Osteoblast (primary cell): ENCODE measurements at regions not wholly inside any gene's neighbourhood (a gene's known extent, or its start where the extent isn't known, plus 50 kb on each side); places are given as distances from the start of the nearest gene placed in this dataset.
"Not testable (repeated sequence)": the region's sequence is repeated elsewhere in the genome, so short reads cannot be mapped to it uniquely, and the experiment has no call there.

ENCODE experiments used
- DNase-seq: peaks from one replicate; pipeline ENCODE4 v3.0.0; 2011; ENCODE audit warnings: low spot score, mixed read lengths; ENCODE audit not compliant: insufficient read length; ENCODE audit errors: missing footprints
- H2AFZ ChIP-seq: 2 replicates; pipeline ENCODE4 v1.6.0; 2011; ENCODE audit warnings: mild to moderate bottlenecking, low read length
- H3K27ac ChIP-seq: 2 replicates; pipeline ENCODE4 v1.5.1; 2011; ENCODE audit warnings: mild to moderate bottlenecking, low read depth, low read length, moderate library complexity
- H3K27me3 ChIP-seq: 2 replicates; pipeline ENCODE4 v1.6.0; 2012; ENCODE audit warnings: mild to moderate bottlenecking, control low read depth, inconsistent platforms, low read length, moderate library complexity; ENCODE audit not compliant: insufficient read depth
- H3K36me3 ChIP-seq: 2 replicates; pipeline ENCODE4 v1.5.1; 2011; ENCODE audit warnings: mild to moderate bottlenecking, low read length, control low read depth, moderate library complexity; ENCODE audit not compliant: insufficient read depth
- H3K4me1 ChIP-seq: 2 replicates; pipeline ENCODE4 v1.5.1; 2011; ENCODE audit warnings: mild to moderate bottlenecking, low read length, control low read depth, moderate library complexity; ENCODE audit not compliant: insufficient read depth
- H3K4me2 ChIP-seq: 2 replicates; pipeline ENCODE4 v1.6.0; 2011; ENCODE audit warnings: mild to moderate bottlenecking, low read length; ENCODE audit not compliant: insufficient read depth
- H3K4me3 ChIP-seq: fragments of 200-600 bp; sonication (generic); 3 replicates; pipeline ENCODE4 v1.5.1; 2012; ENCODE audit warnings: mild to moderate bottlenecking, low read length, inconsistent platforms; ENCODE audit not compliant: insufficient read depth
- H3K79me2 ChIP-seq: 2 replicates; pipeline ENCODE4 v1.6.0; 2012; ENCODE audit warnings: mild to moderate bottlenecking, low read length, control low read depth, inconsistent platforms; ENCODE audit not compliant: insufficient read depth
- H3K9me3 ChIP-seq: 2 replicates; pipeline ENCODE4 v1.5.1; 2011; ENCODE audit warnings: low read depth, low read length, control low read depth
- H4K20me1 ChIP-seq: 2 replicates; pipeline ENCODE4 v1.6.0; 2012; ENCODE audit warnings: mild to moderate bottlenecking, low read length, control low read depth; ENCODE audit not compliant: insufficient read depth
- TF ChIP-seq, protein P1 (sequence below): IDR thresholded peaks from 2 replicates; pipeline ENCODE4 v1.5.1; 2011; ENCODE audit warnings: mild to moderate bottlenecking, low read depth, low read length, moderate library complexity; ENCODE audit errors: extremely low read depth

DNA sequence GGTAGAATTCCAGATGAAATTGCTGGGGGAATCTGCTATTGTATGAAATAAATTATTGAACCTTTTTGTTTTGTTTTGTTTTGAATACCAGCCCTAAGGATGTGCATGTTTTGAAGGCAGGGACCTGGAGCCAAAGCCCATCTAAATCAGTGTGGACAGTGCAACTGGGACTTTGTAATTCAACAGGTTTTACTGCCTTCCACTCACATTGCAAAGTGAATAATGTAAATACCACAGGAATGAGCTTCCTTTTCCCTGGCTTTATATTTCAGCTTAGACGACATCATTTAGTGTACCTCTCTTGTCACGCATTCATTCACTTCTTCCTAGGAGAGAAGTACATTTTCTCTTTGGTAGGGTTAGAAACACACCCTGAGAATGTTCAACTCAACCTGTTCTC is 795.0 kb downstream of the CENPC start:
- H3K36me3 ChIP-seq = no peaks in the 10 kb centered on the region
- H3K4me1 ChIP-seq = no peaks in the 10 kb centered on the region
- H4K20me1 ChIP-seq = no peaks in the 10 kb centered on the region
- no peak overlapping the region for H3K4me3 ChIP-seq
- no peak overlapping the region for H2AFZ ChIP-seq
- no peaks in the 10 kb centered on the region for H3K79me2 ChIP-seq
- H3K9me3 ChIP-seq = no peaks in the 10 kb centered on the region
- TF ChIP-seq, protein P1, sequence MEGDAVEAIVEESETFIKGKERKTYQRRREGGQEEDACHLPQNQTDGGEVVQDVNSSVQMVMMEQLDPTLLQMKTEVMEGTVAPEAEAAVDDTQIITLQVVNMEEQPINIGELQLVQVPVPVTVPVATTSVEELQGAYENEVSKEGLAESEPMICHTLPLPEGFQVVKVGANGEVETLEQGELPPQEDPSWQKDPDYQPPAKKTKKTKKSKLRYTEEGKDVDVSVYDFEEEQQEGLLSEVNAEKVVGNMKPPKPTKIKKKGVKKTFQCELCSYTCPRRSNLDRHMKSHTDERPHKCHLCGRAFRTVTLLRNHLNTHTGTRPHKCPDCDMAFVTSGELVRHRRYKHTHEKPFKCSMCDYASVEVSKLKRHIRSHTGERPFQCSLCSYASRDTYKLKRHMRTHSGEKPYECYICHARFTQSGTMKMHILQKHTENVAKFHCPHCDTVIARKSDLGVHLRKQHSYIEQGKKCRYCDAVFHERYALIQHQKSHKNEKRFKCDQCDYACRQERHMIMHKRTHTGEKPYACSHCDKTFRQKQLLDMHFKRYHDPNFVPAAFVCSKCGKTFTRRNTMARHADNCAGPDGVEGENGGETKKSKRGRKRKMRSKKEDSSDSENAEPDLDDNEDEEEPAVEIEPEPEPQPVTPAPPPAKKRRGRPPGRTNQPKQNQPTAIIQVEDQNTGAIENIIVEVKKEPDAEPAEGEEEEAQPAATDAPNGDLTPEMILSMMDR = no peak
- H3K27me3 ChIP-seq = no peaks in the 10 kb centered on the region
- no peak overlapping the region for H3K4me2 ChIP-seq
- H3K27ac ChIP-seq = no peak overlapping the region
- no peak for DNase-seq

DNA sequence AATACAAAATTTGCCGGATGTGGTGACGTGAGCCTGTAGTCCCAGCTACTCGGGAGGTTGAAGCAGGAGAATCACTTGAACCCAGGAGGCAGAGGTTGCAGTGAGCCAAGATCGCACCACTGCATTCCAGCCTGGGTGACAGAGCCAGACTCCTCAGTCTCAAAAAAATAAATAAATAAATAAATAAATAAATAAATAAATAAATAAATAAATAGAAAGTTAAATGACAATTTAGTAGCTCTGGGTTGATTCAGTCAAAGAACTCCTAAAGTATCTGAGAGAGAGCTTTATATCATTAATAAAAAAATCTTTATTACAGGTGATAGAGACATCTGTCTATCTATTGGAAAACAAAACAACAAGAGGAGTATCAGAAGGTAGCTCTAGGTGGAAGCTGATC is 798.4 kb downstream of the CENPC start:
- not testable (repeated sequence) for H3K4me2 ChIP-seq, H3K27ac ChIP-seq

DNA sequence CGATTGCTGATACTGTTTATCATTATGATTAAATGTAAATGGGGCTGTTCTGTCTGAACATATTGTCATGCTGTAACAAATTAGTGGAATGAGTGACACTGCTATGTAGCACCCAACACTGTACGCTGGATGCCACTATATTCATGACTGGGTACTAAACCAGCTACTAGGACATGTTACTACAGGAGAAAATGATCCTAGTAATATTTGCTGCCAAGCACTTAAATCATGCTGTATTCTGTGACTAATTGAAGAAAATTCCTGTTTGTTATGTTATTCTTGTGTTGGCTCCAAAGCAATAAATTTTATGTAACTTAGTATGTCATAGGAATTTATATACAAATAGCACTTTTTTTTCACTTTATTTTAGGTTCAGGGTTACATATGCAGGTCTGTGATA is 804.2 kb downstream of the CENPC start:
- TF ChIP-seq, protein P1 = no peak
- Histone ChIP-seq H3K27ac (no peak overlapping the region), H3K4me1 (no peaks in the 10 kb centered on the region), H3K27me3 (no peaks in the 10 kb centered on the region), H3K9me3 (no peaks in the 10 kb centered on the region), H4K20me1 (no peaks in the 10 kb centered on the region), H3K4me3 (no peak overlapping the region), H3K79me2 (no peaks in the 10 kb centered on the region), H2AFZ (no peak overlapping the region), H3K4me2 (no peak overlapping the region), H3K36me3 (no peaks in the 10 kb centered on the region)
- DNase-seq = peak; percentile 9

More for the DNA sequence above, 798.4 kb downstream of the CENPC start:
- not testable (repeated sequence) for H3K9me3 ChIP-seq, H2AFZ ChIP-seq, H3K4me1 ChIP-seq, H4K20me1 ChIP-seq, H3K36me3 ChIP-seq, DNase-seq, H3K27me3 ChIP-seq, H3K4me3 ChIP-seq, H3K79me2 ChIP-seq

DNA sequence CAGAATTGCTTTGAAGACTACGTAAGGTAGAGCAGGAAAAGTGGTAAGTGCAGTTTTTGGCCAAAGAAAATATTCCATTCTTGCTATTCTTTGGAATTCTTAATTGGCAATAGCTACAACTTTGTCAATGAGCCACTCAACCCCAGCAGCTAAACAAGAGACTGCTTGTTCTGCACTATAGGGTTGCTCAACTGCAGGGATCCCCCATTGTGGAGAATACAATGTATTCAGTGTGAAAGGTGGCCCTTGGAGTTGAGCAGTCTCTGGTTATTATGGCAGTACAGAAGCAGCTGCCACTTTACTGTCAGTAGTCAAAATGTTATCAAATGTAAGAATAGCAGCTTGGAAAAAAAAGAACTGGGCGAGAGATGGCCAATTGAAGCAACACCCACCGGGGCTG is 808.7 kb downstream of the CENPC start:
- Histone ChIP-seq H3K9me3 (no peaks in the 10 kb centered on the region), H3K27ac (no peak overlapping the region), H3K27me3 (no peaks in the 10 kb centered on the region), H3K79me2 (no peaks in the 10 kb centered on the region), H3K4me3 (no peak overlapping the region), H4K20me1 (no peaks in the 10 kb centered on the region), H3K36me3 (no peaks in the 10 kb centered on the region), H3K4me1 (no peaks in the 10 kb centered on the region), H2AFZ (no peak overlapping the region), H3K4me2 (no peak overlapping the region)
- TF ChIP-seq, protein P1 = no peak
- DNase-seq = peak; percentile 26
